Prostate gland (tissue), 2 donors: ENCODE measurements at regions not wholly inside any gene's neighbourhood (a gene's known extent, or its start where the extent isn't known, plus 50 kb on each side); places are given as distances from the start of the nearest gene placed in this dataset.

Source experiments
- POLR2A ChIP-seq: fragments of 450-650 bp; IDR thresholded peaks from one replicate; pipeline ENCODE4 v1.6.1; 2016; ENCODE audit warnings: antibody characterized with exemption, mild to moderate bottlenecking
- POLR2AphosphoS5 ChIP-seq: sonication (generic); formaldehyde crosslinking; IDR thresholded peaks from one replicate; pipeline ENCODE4 v1.6.1; 2017; ENCODE audit warnings: antibody characterized with exemption
- TF ChIP-seq, protein P1 (sequence below), 4 experiments: fragments of 200-600 bp in 2 of 4; fragments of 450-650 bp in 2 of 4; sonication (generic) in 2 of 4; IDR thresholded peaks; 1 replicate in 3 of 4; 2 replicates in 1 of 4; pipeline ENCODE4 v1.5.1; 2016 to 2019; ENCODE audit warnings: antibody characterized with exemption in 4 of 4, mild to moderate bottlenecking in 2 of 4, moderate library complexity in 2 of 4

DNA sequence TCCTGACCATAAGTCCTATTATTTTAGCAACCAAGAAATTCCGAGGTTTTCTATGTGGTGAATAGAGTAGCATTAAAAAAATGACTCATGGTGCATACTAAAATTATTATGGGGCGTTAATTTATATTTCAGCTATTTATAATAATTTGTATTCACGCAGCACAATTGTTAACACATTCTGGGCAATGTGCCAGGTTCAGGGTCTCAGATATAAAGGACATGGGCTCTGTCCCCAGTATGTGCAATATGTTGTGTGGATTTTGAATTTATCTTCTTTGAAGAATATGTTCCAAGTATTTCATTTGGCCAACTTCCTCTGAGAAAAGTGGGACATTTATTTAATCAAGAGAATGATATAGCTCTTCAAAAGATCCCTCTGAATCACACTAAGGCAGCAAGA is 1434.7 kb upstream of the PRR20A start:
- TF ChIP-seq POLR2AphosphoS5 (no peak), POLR2A (no peak)
- TF ChIP-seq, protein P1, sequence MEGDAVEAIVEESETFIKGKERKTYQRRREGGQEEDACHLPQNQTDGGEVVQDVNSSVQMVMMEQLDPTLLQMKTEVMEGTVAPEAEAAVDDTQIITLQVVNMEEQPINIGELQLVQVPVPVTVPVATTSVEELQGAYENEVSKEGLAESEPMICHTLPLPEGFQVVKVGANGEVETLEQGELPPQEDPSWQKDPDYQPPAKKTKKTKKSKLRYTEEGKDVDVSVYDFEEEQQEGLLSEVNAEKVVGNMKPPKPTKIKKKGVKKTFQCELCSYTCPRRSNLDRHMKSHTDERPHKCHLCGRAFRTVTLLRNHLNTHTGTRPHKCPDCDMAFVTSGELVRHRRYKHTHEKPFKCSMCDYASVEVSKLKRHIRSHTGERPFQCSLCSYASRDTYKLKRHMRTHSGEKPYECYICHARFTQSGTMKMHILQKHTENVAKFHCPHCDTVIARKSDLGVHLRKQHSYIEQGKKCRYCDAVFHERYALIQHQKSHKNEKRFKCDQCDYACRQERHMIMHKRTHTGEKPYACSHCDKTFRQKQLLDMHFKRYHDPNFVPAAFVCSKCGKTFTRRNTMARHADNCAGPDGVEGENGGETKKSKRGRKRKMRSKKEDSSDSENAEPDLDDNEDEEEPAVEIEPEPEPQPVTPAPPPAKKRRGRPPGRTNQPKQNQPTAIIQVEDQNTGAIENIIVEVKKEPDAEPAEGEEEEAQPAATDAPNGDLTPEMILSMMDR (IDR thresholded peaks at IDR 0.05) = no peak
